K562 (cell line): ENCODE measurements at regions not wholly inside any gene's neighbourhood (a gene's known extent, or its start where the extent isn't known, plus 50 kb on each side); places are given as distances from the start of the nearest gene placed in this dataset.

Source experiments
- ATAC-seq: fragments of 200-7000 bp; cut with Tn5 transposase; 3 replicates; pipeline ENCODE4 v1.9.1; 2020; ENCODE audit warnings: moderate library complexity
- BruUV-seq: library from RNA; stranded (reverse); fragments of 400-500 nt; replicated peaks from 2 replicates; lab custom pipeline; 2021; lab: Mats Ljungman, UMichigan
- CTCF ChIA-PET: fragments of 300-600 bp; formaldehyde crosslinking; extraction: SDS; loops from one replicate; lab custom pipeline; 2021; ENCODE audit warnings: low intra/inter-chr PET ratio; lab: Yijun Ruan, JAX
- POLR2A ChIA-PET: fragments of 300-600, 350-650 bp; sonication (Branson Sonifier 250); formaldehyde crosslinking; extraction: SDS; loops from one replicate; lab custom pipeline; 2021; ENCODE audit warnings: antibody characterized with exemption, inconsistent platforms; lab: Yijun Ruan, JAX
- DNase-seq, 4 experiments: peaks; one replicate each; pipeline versions ENCODE4 v3.0.0 to v3.0.0-alpha.2; 2011 to 2018; ENCODE audit warnings: low spot score in 3 of 4, mixed read lengths in 3 of 4; ENCODE audit errors: extremely low read depth in 1 of 4
- FAIRE-seq: peaks from 2 replicates; lab custom pipeline; 2011; peaks lifted over from hg19 to GRCh38; lab: Jason Lieb, UNC
- H2AFZ ChIP-seq: 2 replicates; pipeline ENCODE4 v1.6.0; 2011; ENCODE audit warnings: low read depth, low read length, control low read depth, inconsistent platforms
- H3K27ac ChIP-seq: fragments of 200-600 bp; 3 replicates; pipeline ENCODE4 v1.8.0; 2011; ENCODE audit warnings: low read depth, mild to moderate bottlenecking, control low read depth, inconsistent platforms, low read length, moderate library complexity, mixed read lengths; ENCODE audit errors: extremely low read depth
- H3K27me3 ChIP-seq, 2 experiments: fragments of 300-600 bp in 1 of 2; 2 replicates in 1 of 2; 3 replicates in 1 of 2; pipeline versions ENCODE4 v1.6.0 to v1.8.0; 2011; ENCODE audit warnings: inconsistent platforms in 2 of 2, low read length in 2 of 2, mild to moderate bottlenecking in 1 of 2, mixed read lengths in 1 of 2, moderate library complexity in 1 of 2; ENCODE audit not compliant: control insufficient read depth in 2 of 2, insufficient read depth in 2 of 2
- H3K36me3 ChIP-seq: fragments of 300-600 bp; 3 replicates; pipeline ENCODE4 v1.8.0; 2011; ENCODE audit warnings: mild to moderate bottlenecking, low read length, inconsistent platforms; ENCODE audit not compliant: control insufficient read depth, insufficient read depth
- H3K4me1 ChIP-seq, 2 experiments: fragments of 200-600 bp in 1 of 2; replicated peaks in 1 of 2; 2 replicates in 1 of 2; 3 replicates in 1 of 2; pipeline versions ENCODE4 v1.5.1 to v1.8.0; 2011; ENCODE audit warnings: inconsistent platforms in 2 of 2, low read length in 2 of 2, mild to moderate bottlenecking in 1 of 2, mixed read lengths in 1 of 2, moderate library complexity in 1 of 2; ENCODE audit not compliant: control insufficient read depth in 2 of 2, insufficient read depth in 2 of 2
- H3K4me2 ChIP-seq: 2 replicates; pipeline ENCODE4 v1.6.1; 2011; ENCODE audit warnings: low read length, control low read depth, inconsistent platforms, mixed read lengths; ENCODE audit not compliant: insufficient read depth
- H3K4me3 ChIP-seq: fragments of 200-600 bp; sonication (generic), shearing (Covaris generic); 2 replicates; pipeline ENCODE4 v1.5.1; 2016; ENCODE audit warnings: control low read depth, inconsistent platforms
- H3K79me2 ChIP-seq: fragments of 200-600 bp; 3 replicates; pipeline ENCODE4 v1.8.0; 2011; ENCODE audit warnings: low read length, inconsistent platforms; ENCODE audit not compliant: control insufficient read depth, insufficient read depth
- H3K9ac ChIP-seq, 2 experiments: 2 replicates each; pipeline versions ENCODE4 v1.6.0 to v1.6.1; 2011; ENCODE audit warnings: low read depth in 2 of 2, low read length in 2 of 2, control low read depth in 1 of 2, inconsistent platforms in 1 of 2, mild to moderate bottlenecking in 1 of 2, mixed read lengths in 1 of 2; ENCODE audit not compliant: insufficient read depth in 1 of 2
- H3K9me1 ChIP-seq: one replicate; pipeline ENCODE4 v1.6.0; 2011; ENCODE audit warnings: inconsistent platforms, mild to moderate bottlenecking, low read length, moderate library complexity; ENCODE audit not compliant: control insufficient read depth, insufficient read depth
- H3K9me3 ChIP-seq: replicated peaks from 2 replicates; pipeline ENCODE4 v1.5.1; 2011; ENCODE audit warnings: low read depth, low read length, inconsistent platforms; ENCODE audit not compliant: control insufficient read depth, insufficient read depth
- H4K20me1 ChIP-seq: replicated peaks from 2 replicates; pipeline ENCODE4 v1.6.1; 2011; ENCODE audit warnings: low read length, inconsistent platforms, mixed read lengths; ENCODE audit not compliant: control insufficient read depth, insufficient read depth
- HDAC6 ChIP-seq: IDR thresholded peaks from 2 replicates; pipeline ENCODE4 v1.6.1; 2012; ENCODE audit warnings: low read depth, mild to moderate bottlenecking, control low read depth, inconsistent platforms, low read length, moderate library complexity
- HNRNPK ChIP-seq: fragments of 200-400 bp; formaldehyde crosslinking; IDR thresholded peaks from one replicate; pipeline ENCODE4 v1.6.1; 2018; ENCODE audit warnings: mild to moderate bottlenecking, low read depth, low read length; ENCODE audit not compliant: poor library complexity, severe bottlenecking
- JUND ChIP-seq, 2 experiments: IDR thresholded peaks; 2 replicates in 1 of 2; 3 replicates in 1 of 2; pipeline ENCODE4 v1.6.1; 2011; ENCODE audit warnings: borderline replicate concordance in 2 of 2, low read depth in 2 of 2, low read length in 2 of 2, improper control_type of control experiment in 1 of 2, missing biosample characterization in 1 of 2, missing genetic modification characterization in 1 of 2, missing genetic modification reagents in 1 of 2
- NUFIP1 ChIP-seq: fragments of 450-650 bp; IDR thresholded peaks from 2 replicates; pipeline ENCODE4 v1.6.1; 2018; ENCODE audit not compliant: partially characterized antibody
- PCBP2 ChIP-seq: fragments of 200-400 bp; formaldehyde crosslinking; IDR thresholded peaks from 2 replicates; pipeline ENCODE4 v1.6.1; 2018; ENCODE audit warnings: low read length, low read depth, mild to moderate bottlenecking, moderate library complexity; ENCODE audit not compliant: poor library complexity, severe bottlenecking
- POU5F1 ChIP-seq: fragments of 150-350 bp; IDR thresholded peaks from 2 replicates; pipeline ENCODE4 v1.6.1; 2014; ENCODE audit warnings: borderline replicate concordance, low read length, low read depth, mild to moderate bottlenecking; ENCODE audit not compliant: partially characterized antibody
- SP1 ChIP-seq: sonication (generic); formaldehyde crosslinking; IDR thresholded peaks from 2 replicates; pipeline ENCODE4 v1.8.1; 2022; ENCODE audit warnings: mild to moderate bottlenecking, missing genetic modification reagents
- STAT5B ChIP-seq: fragments of 250-450 bp; sonication (Bioruptor Pico); IDR thresholded peaks from 2 replicates; pipeline ENCODE4 v1.8.0; 2021; ENCODE audit warnings: mild to moderate bottlenecking, inconsistent platforms
- ZNF133 ChIP-seq: fragments of 250-450 bp; sonication (Bioruptor Pico); IDR thresholded peaks from 2 replicates; pipeline ENCODE4 v1.4.0; 2020; ENCODE audit warnings: mild to moderate bottlenecking
- ZNF445 ChIP-seq: fragments of 250-450 bp; sonication (Bioruptor Pico); IDR thresholded peaks from 2 replicates; pipeline ENCODE4 v1.4.0; 2020; ENCODE audit warnings: low read depth, mild to moderate bottlenecking, moderate library complexity
- ZNF75A ChIP-seq: fragments of 450-650 bp; formaldehyde crosslinking; IDR thresholded peaks from 2 replicates; pipeline ENCODE4 v1.4.0; 2020; ENCODE audit warnings: mild to moderate bottlenecking
- ZNF764 ChIP-seq: fragments of 250-450 bp; sonication (Bioruptor Pico); IDR thresholded peaks from 2 replicates; pipeline ENCODE4 v1.4.0; 2020; ENCODE audit warnings: low read depth, mild to moderate bottlenecking, moderate library complexity
- WGBS: fragments of 100-300 bp; shearing (Covaris generic); methylation state at CpG from one replicate; pipeline ENCODE4 v1.1.6; 2016; ENCODE audit warnings: low coverage, mixed read lengths; ENCODE audit not compliant: insufficient coverage; ENCODE audit errors: missing lambda C conversion rate; 5-methylcytosine and 5-hydroxymethylcytosine counted together
- in situ Hi-C: fragments of 300-500 bp; cut with MboI; formaldehyde crosslinking; loops from 4 replicates; pipeline ENCODE4 v1.15.0; 2018; ENCODE audit warnings: inconsistent platforms, mixed read lengths
- intact Hi-C: fragments of 100-400 bp; cut with micrococcal nuclease; formaldehyde crosslinking; loops from 2 replicates; pipeline ENCODE4 v1.14.2; 2022
- TF ChIP-seq, protein P1 (sequence below): fragments of 450-650 bp; IDR thresholded peaks from one replicate; pipeline ENCODE4 v1.6.1; 2018; ENCODE audit warnings: mild to moderate bottlenecking, moderate library complexity; ENCODE audit not compliant: partially characterized antibody
- TF ChIP-seq, protein P2 (sequence below), 3 experiments: fragments of 200-800 bp in 1 of 3; sonication (Bioruptor generic) in 1 of 3; sonication (generic) in 1 of 3; formaldehyde crosslinking in 1 of 3; IDR thresholded peaks; 2 replicates each; pipeline versions ENCODE4 v1.6.1 to v1.8.0; 2016 to 2022; ENCODE audit warnings: mild to moderate bottlenecking in 2 of 3, missing compliant biosample characterization in 2 of 3, missing genetic modification characterization in 2 of 3, missing genetic modification reagents in 1 of 3

DNA sequence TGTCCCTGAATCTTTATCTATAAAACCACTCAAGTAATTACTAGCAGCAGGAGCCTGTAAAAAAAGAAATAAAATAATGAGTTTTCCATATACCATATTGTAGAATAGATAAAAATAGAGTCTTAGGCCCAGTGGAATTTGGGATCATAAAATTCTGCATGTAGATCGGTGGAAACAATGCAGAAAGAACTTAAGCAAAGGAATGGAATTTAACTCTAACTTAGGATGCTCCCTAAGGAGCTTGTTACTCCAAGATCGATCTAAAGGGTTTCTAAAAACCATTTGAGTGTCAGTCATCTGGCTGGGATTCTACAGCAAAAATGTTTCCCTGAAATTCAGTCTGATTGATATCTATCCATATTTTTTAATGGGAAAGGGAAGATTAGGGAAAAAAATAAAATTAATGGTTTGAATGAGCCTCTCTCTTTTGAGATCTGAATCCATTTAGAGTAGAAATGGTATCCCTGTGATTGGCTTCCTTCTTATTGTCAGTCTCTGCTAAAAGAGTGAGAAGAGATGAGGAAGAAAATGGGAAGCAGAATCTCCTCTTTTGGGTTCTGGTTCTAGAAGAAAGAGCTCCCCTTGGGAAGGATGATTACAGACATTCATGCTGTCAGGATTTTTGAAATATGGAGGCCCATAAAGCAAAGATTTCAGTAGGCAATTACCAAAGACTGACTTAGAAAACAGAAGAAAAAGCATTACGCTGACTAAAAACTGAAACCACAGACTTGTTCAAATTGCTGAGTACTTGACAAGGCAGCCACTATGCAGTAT is 564.3 kb upstream of the MARCKS start:
- Histone ChIP-seq H3K4me3 (no peak overlapping the region), H3K9me1 (no peaks in the 10 kb centered on the region), H3K27ac (no peak overlapping the region), H3K9ac (no peak overlapping the region), H3K4me1 (no peaks in the 10 kb centered on the region), H3K9me3 (no peaks in the 10 kb centered on the region), H3K79me2 (no peaks in the 10 kb centered on the region), H4K20me1 (no peaks in the 10 kb centered on the region), H2AFZ (no peak overlapping the region), H3K27me3 (no peaks in the 10 kb centered on the region), H3K4me2 (no peak overlapping the region), H3K36me3 (no peaks in the 10 kb centered on the region)
- in situ Hi-C loops (no loop called here), intact Hi-C loops (no loop called here)
- TF ChIP-seq STAT5B (CRISPR knock-in tag) (no peak), PCBP2 (no peak), HNRNPK (no peak), SP1 (CRISPR knock-in tag) (no peak), NUFIP1 (no peak), ZNF764 (CRISPR knock-in tag) (no peak), ZNF445 (no peak), ZNF75A (CRISPR knock-in tag) (no peak), POU5F1 (no peak), ZNF133 (no peak), HDAC6 (no peak), JUND (IDR thresholded peaks at IDR 0.05; ENCODE audit: borderline replicate concordance, low read depth, low read length) (no peak), JUND (tag; IDR thresholded peaks at IDR 0.05; ENCODE audit: borderline replicate concordance, low read depth, low read length) (no peak)
- TF ChIP-seq, protein P1, sequence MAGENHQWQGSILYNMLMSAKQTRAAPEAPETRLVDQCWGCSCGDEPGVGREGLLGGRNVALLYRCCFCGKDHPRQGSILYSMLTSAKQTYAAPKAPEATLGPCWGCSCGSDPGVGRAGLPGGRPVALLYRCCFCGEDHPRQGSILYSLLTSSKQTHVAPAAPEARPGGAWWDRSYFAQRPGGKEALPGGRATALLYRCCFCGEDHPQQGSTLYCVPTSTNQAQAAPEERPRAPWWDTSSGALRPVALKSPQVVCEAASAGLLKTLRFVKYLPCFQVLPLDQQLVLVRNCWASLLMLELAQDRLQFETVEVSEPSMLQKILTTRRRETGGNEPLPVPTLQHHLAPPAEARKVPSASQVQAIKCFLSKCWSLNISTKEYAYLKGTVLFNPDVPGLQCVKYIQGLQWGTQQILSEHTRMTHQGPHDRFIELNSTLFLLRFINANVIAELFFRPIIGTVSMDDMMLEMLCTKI: no peak
- TF ChIP-seq, protein P2, sequence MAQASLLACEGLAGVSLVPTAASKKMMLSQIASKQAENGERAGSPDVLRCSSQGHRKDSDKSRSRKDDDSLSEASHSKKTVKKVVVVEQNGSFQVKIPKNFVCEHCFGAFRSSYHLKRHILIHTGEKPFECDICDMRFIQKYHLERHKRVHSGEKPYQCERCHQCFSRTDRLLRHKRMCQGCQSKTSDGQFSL (CRISPR knock-in tag; IDR thresholded peaks at IDR 0.05): no peak
- TF ChIP-seq, protein P2 (tag; IDR thresholded peaks at IDR 0.05): no peak
- no peak for DNase-seq
- ATAC-seq: no peak
- no TSS peak for BruUV-seq
- FAIRE-seq: no peak
- ChIA-PET CTCF (no interaction called here), POLR2A (no interaction called here)
- WGBS: 3% methylated on average over 3 of the region's 3 CpGs
